OCI-LY7 (cell line): ENCODE measurements at regions not wholly inside any gene's neighbourhood (a gene's known extent, or its start where the extent isn't known, plus 50 kb on each side); places are given as distances from the start of the nearest gene placed in this dataset.

Source experiments
- BruUV-seq: library from RNA; stranded (reverse); fragments of 400-500 nt; replicated peaks from 2 replicates; lab custom pipeline; 2021; lab: Mats Ljungman, UMichigan
- CTCF ChIA-PET: fragments of 300-600 bp; sonication (Branson Sonifier 250); formaldehyde crosslinking; loops from one replicate; lab custom pipeline; 2022; ENCODE audit warnings: antibody characterized with exemption; ENCODE audit not compliant: unreplicated experiment; lab: Charles Lee
- POLR2A ChIA-PET: fragments of 300-600 bp; sonication (Branson Sonifier 250); formaldehyde crosslinking; loops from one replicate; lab custom pipeline; 2022; ENCODE audit warnings: antibody characterized with exemption; lab: Charles Lee
- DNase-seq: peaks from one replicate; pipeline ENCODE4 v3.0.0-alpha.2; 2015; ENCODE audit warnings: low spot score
- H2AFZ ChIP-seq: fragments of 200-600 bp; sonication (generic), shearing (Covaris generic); 2 replicates; pipeline ENCODE4 v1.6.1; 2014; ENCODE audit warnings: mild to moderate bottlenecking, antibody characterized with exemption, low read length, moderate library complexity
- H3K27ac ChIP-seq: fragments of 200-600 bp; sonication (generic); 2 replicates; pipeline ENCODE4 v1.5.1; 2014; ENCODE audit warnings: mixed run types, low read depth, mild to moderate bottlenecking, moderate library complexity, low read length, inconsistent platforms; ENCODE audit not compliant: poor library complexity, severe bottlenecking
- H3K36me3 ChIP-seq: fragments of 200-600 bp; sonication (generic); 2 replicates; pipeline ENCODE4 v1.6.1; 2014; ENCODE audit warnings: mild to moderate bottlenecking, antibody characterized with exemption, low read length, moderate library complexity, mixed read lengths; ENCODE audit not compliant: insufficient read depth
- H3K4me1 ChIP-seq: fragments of 200-600 bp; sonication (generic); 2 replicates; pipeline ENCODE4 v1.5.1; 2014; ENCODE audit warnings: mild to moderate bottlenecking, low read length; ENCODE audit not compliant: insufficient read depth, poor library complexity, severe bottlenecking
- H3K4me2 ChIP-seq: fragments of 200-600 bp; sonication (generic); 2 replicates; pipeline ENCODE4 v1.6.1; 2014; ENCODE audit warnings: mild to moderate bottlenecking, low read length
- H3K4me3 ChIP-seq: fragments of 200-600 bp; sonication (generic); 2 replicates; pipeline ENCODE4 v1.5.1; 2014; ENCODE audit warnings: mild to moderate bottlenecking, low read depth, low read length; ENCODE audit not compliant: poor library complexity, severe bottlenecking
- H3K79me2 ChIP-seq: fragments of 200-600 bp; sonication (generic); 2 replicates; pipeline ENCODE4 v1.6.1; 2016; ENCODE audit warnings: low read depth, mild to moderate bottlenecking, low read length, moderate library complexity, mixed read lengths; ENCODE audit not compliant: insufficient read depth
- H3K9me2 ChIP-seq: fragments of 200-600 bp; sonication (generic); 2 replicates; pipeline ENCODE4 v1.6.1; 2016; ENCODE audit warnings: mild to moderate bottlenecking, low read length, mixed read lengths; ENCODE audit not compliant: insufficient read depth
- H3K9me3 ChIP-seq: fragments of 200-600 bp; sonication (generic); 2 replicates; pipeline ENCODE4 v1.6.1; 2014; ENCODE audit warnings: mild to moderate bottlenecking, mixed run types, low read length, mixed read lengths
- H4K20me1 ChIP-seq: fragments of 200-600 bp; sonication (generic); 2 replicates; pipeline ENCODE4 v1.6.1; 2014; ENCODE audit warnings: mild to moderate bottlenecking, antibody characterized with exemption, low read length, moderate library complexity, mixed read lengths; ENCODE audit not compliant: insufficient read depth
- EZH2phosphoT487 ChIP-seq: fragments of 200-600 bp; sonication (generic); IDR thresholded peaks from 2 replicates; pipeline ENCODE4 v1.6.1; 2018; ENCODE audit warnings: low read depth, borderline replicate concordance, mild to moderate bottlenecking, mixed run types, antibody characterized with exemption, low read length, moderate library complexity, mixed read lengths
- intact Hi-C: fragments of 100-400 bp; cut with micrococcal nuclease; formaldehyde crosslinking; loops from one replicate; pipeline ENCODE4 v1.10.0; 2022; ENCODE audit not compliant: unreplicated experiment
- TF ChIP-seq, protein P1 (sequence below): fragments of 200-600 bp; sonication (generic); conservative IDR thresholded peaks from 2 replicates; pipeline ENCODE4 v1.5.1; 2014; ENCODE audit warnings: mild to moderate bottlenecking, antibody characterized with exemption, low read length, moderate library complexity, mixed read lengths

DNA sequence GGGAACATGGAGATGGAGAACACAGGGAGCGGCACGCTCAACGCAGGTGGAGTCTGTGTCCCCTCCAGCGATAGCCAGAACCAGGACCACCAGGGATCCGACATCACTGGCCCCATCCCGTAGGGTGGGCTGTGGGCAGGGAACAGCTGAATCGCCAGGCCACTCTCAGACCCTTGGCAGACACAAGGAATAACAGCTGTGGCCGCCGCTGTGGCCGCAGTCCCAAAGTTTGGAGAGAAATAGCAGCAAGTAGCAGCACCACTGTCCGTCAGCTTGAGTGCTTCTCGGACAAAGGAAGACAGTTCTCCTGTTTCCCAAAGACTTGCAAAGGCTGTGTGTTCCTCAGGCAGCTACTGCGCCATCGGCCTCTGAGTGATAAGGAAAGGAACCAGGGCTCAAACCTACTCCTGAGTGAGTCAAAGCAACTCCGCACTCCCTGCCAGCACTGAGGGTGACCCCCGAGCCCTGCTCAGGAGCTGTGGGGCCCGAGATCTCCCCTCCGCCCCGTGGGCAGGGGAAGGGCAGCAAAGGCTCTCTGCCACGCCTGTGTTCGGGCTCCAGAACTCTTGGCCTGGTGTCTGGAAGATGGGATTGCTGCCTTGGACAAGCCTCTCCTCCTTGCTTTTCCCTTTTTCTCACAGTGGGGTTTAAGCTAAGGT, 82.3 kb upstream of the FAM20C start:
- no peak for DNase-seq
- no peaks in the 10 kb centered on the region for H3K36me3 ChIP-seq
- BruUV-seq: no TSS peak
- no peaks in the 10 kb centered on the region for H3K9me3 ChIP-seq
- TF ChIP-seq EZH2phosphoT487: no peak
- TF ChIP-seq, protein P1, sequence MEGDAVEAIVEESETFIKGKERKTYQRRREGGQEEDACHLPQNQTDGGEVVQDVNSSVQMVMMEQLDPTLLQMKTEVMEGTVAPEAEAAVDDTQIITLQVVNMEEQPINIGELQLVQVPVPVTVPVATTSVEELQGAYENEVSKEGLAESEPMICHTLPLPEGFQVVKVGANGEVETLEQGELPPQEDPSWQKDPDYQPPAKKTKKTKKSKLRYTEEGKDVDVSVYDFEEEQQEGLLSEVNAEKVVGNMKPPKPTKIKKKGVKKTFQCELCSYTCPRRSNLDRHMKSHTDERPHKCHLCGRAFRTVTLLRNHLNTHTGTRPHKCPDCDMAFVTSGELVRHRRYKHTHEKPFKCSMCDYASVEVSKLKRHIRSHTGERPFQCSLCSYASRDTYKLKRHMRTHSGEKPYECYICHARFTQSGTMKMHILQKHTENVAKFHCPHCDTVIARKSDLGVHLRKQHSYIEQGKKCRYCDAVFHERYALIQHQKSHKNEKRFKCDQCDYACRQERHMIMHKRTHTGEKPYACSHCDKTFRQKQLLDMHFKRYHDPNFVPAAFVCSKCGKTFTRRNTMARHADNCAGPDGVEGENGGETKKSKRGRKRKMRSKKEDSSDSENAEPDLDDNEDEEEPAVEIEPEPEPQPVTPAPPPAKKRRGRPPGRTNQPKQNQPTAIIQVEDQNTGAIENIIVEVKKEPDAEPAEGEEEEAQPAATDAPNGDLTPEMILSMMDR: no peak
- H3K4me2 ChIP-seq: no peak overlapping the region
- no peaks in the 10 kb centered on the region for H3K4me1 ChIP-seq
- H4K20me1 ChIP-seq: no peaks in the 10 kb centered on the region
- ChIA-PET CTCF (no interaction called here), POLR2A (no interaction called here)
- no peak overlapping the region for H3K27ac ChIP-seq
- H2AFZ ChIP-seq: no peak overlapping the region
- H3K4me3 ChIP-seq: no peak overlapping the region
- intact Hi-C loops: no loop called here
- H3K79me2 ChIP-seq: no peaks in the 10 kb centered on the region
- H3K9me2 ChIP-seq: no peaks in the 10 kb centered on the region

DNA sequence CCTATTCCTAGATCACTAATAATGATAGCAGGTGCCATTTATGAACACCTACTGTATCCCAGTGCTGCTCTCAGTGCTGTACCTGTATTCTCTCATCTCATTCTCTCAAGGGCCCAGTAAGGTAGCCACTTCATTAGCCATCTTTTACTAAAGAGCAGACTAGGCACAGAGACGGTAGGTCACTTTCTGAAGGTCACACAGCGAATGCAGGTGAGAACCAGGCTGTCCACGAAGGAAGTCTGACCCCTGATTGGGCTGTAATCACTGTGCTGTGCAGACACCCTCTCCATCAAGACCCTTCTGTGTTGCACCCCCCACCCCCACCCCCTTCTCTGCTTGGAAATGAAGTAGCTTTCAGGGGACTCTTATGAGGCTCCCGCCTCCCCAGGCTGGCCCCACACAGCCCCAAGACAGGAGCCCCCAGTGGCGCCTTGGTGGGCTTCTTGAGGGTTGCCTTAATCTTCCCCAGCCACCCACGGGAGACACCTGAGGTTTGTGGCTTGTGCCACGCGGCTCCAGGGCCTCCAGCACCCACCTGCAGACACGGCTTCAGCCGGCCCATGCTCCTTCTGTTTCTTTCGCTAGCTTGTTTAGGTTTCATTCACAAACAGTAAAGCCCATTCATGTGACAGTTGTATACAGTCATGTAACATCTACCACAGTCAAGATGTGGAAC, 81.7 kb upstream of the FAM20C start:
- no peaks in the 10 kb centered on the region for H3K36me3 ChIP-seq
- TF ChIP-seq EZH2phosphoT487: no peak
- TF ChIP-seq, protein P1: no peak
- no TSS peak for BruUV-seq
- intact Hi-C loops: no loop called here
- CTCF ChIA-PET: no interaction called here
- H3K4me2 ChIP-seq: no peak overlapping the region
- no peaks in the 10 kb centered on the region for H3K4me1 ChIP-seq
- POLR2A ChIA-PET: no interaction called here
- no peaks in the 10 kb centered on the region for H3K9me3 ChIP-seq
- H2AFZ ChIP-seq: no peak overlapping the region
- H3K79me2 ChIP-seq: no peaks in the 10 kb centered on the region
- no peak overlapping the region for H3K27ac ChIP-seq
- no peak overlapping the region for H3K4me3 ChIP-seq
- H4K20me1 ChIP-seq: no peaks in the 10 kb centered on the region
- DNase-seq: no peak
- no peaks in the 10 kb centered on the region for H3K9me2 ChIP-seq

DNA sequence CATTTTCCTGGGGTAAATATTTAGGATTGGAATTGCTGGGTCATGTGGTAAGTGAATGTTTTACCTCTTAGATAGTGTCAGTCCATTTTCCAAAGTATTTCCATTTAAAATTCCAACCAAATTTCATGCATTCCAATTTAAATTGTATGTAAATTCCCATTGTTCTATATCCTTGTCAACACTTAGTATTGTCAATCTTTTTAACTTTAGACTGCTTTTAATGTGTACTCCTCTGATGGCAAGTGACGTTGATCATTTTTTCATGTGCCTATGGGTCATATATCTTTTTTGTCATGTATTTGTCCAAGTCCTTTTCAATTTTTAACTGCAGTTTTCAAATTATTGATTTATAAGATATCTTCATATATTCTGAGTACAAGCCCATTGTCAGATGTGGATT, 80.8 kb upstream of the FAM20C start:
- no peak for TF ChIP-seq EZH2phosphoT487
- TF ChIP-seq, protein P1: no peak
- Histone ChIP-seq H3K4me1 (no peaks in the 10 kb centered on the region), H3K27ac (no peak overlapping the region), H3K9me3 (no peaks in the 10 kb centered on the region), H3K79me2 (no peaks in the 10 kb centered on the region), H3K4me3 (no peak overlapping the region), H4K20me1 (no peaks in the 10 kb centered on the region), H2AFZ (no peak overlapping the region), H3K9me2 (no peaks in the 10 kb centered on the region), H3K4me2 (no peak overlapping the region), H3K36me3 (no peaks in the 10 kb centered on the region)
- ChIA-PET CTCF (no interaction called here), POLR2A (no interaction called here)
- DNase-seq: no peak
- intact Hi-C loops: no loop called here
- BruUV-seq: no TSS peak
